Sigmoid colon (tissue), 4 donors: ENCODE measurements at regions not wholly inside any gene's neighbourhood (a gene's known extent, or its start where the extent isn't known, plus 50 kb on each side); places are given as distances from the start of the nearest gene placed in this dataset.

ENCODE experiments used
- EP300 ChIP-seq, 4 donors: sonication (generic); formaldehyde crosslinking; IDR thresholded peaks; one replicate each; pipeline ENCODE4 v1.6.1; 2017; ENCODE audit warnings: antibody characterized with exemption in 4 of 4
- POLR2A ChIP-seq, 2 donors: fragments of 450-650 bp; IDR thresholded peaks; one replicate each; pipeline ENCODE4 v1.6.1; 2016; ENCODE audit warnings: antibody characterized with exemption in 2 of 2, mild to moderate bottlenecking in 2 of 2, moderate library complexity in 2 of 2
- TF ChIP-seq, protein P1 (sequence below), 4 experiments: fragments of 450-650 bp in 3 of 4; fragments of 200-600 bp in 1 of 4; IDR thresholded peaks; one replicate each; pipeline ENCODE4 v1.5.1; 2016 to 2019; ENCODE audit warnings: antibody characterized with exemption in 4 of 4, mild to moderate bottlenecking in 3 of 4, moderate library complexity in 2 of 4

DNA sequence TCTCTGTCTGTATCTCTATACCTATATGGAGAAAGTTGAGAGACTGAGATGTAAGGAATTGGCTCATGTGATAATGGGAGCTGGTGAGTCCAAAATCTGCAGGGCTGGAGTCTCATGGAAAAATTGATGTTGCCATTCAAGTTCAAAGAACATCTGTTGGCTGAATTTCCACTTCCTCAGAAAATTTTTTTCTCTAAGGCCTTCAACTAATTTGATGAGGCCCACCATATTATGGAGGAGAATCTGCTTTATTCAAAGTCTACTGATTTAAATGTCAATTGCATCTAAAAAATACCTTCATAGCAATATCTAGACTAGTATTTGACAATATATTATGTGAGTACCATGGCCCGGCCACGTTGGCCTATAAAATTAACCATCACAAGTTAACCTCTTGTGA is 261.4 kb downstream of the VRK1 start:
- TF ChIP-seq, protein P1, sequence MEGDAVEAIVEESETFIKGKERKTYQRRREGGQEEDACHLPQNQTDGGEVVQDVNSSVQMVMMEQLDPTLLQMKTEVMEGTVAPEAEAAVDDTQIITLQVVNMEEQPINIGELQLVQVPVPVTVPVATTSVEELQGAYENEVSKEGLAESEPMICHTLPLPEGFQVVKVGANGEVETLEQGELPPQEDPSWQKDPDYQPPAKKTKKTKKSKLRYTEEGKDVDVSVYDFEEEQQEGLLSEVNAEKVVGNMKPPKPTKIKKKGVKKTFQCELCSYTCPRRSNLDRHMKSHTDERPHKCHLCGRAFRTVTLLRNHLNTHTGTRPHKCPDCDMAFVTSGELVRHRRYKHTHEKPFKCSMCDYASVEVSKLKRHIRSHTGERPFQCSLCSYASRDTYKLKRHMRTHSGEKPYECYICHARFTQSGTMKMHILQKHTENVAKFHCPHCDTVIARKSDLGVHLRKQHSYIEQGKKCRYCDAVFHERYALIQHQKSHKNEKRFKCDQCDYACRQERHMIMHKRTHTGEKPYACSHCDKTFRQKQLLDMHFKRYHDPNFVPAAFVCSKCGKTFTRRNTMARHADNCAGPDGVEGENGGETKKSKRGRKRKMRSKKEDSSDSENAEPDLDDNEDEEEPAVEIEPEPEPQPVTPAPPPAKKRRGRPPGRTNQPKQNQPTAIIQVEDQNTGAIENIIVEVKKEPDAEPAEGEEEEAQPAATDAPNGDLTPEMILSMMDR (IDR thresholded peaks at IDR 0.05): no peak
- TF ChIP-seq POLR2A (IDR thresholded peaks at IDR 0.05) (no peak), EP300 (IDR thresholded peaks at IDR 0.05) (no peak)
